H1 (cell line): ENCODE measurements at regions not wholly inside any gene's neighbourhood (a gene's known extent, or its start where the extent isn't known, plus 50 kb on each side); places are given as distances from the start of the nearest gene placed in this dataset.

ENCODE experiments used
- BACH1 ChIP-seq: IDR thresholded peaks from 2 replicates; pipeline ENCODE4 v1.6.1; 2012; ENCODE audit warnings: low read length, improper control_type of control experiment
- CHD2 ChIP-seq: IDR thresholded peaks from 2 replicates; pipeline ENCODE4 v1.6.1; 2012; ENCODE audit warnings: low read length, improper control_type of control experiment
- FOSL1 ChIP-seq: IDR thresholded peaks from 2 replicates; pipeline ENCODE4 v1.6.1; 2011; ENCODE audit warnings: mild to moderate bottlenecking, low read depth, low read length, moderate library complexity; ENCODE audit not compliant: insufficient read depth
- HDAC2 ChIP-seq, 2 experiments: fragments of 300-600 bp in 1 of 2; sonication (generic) in 1 of 2; IDR thresholded peaks; 2 replicates each; pipeline ENCODE4 v1.6.1; 2011 to 2012; ENCODE audit warnings: low read depth in 2 of 2, low read length in 2 of 2, mild to moderate bottlenecking in 2 of 2, moderate library complexity in 2 of 2, borderline replicate concordance in 1 of 2, inconsistent platforms in 1 of 2
- KDM1A ChIP-seq: fragments of 200-600, 300-600 bp; sonication (generic); IDR thresholded peaks from 2 replicates; pipeline ENCODE4 v1.7.1; 2016; ENCODE audit warnings: mild to moderate bottlenecking, low read length, borderline replicate concordance
- POLR2A ChIP-seq, 2 experiments: IDR thresholded peaks; 1 replicate in 1 of 2; 2 replicates in 1 of 2; pipeline ENCODE4 v1.6.1; 2011; ENCODE audit warnings: low read depth in 2 of 2, low read length in 2 of 2, mild to moderate bottlenecking in 2 of 2; ENCODE audit errors: control extremely low read depth in 1 of 2
- POLR2AphosphoS5 ChIP-seq: IDR thresholded peaks from 2 replicates; pipeline ENCODE4 v1.6.1; 2011; ENCODE audit warnings: low read depth, low read length
- SIRT6 ChIP-seq: IDR thresholded peaks from one replicate; pipeline ENCODE4 v1.7.1; 2012; ENCODE audit warnings: low read length, inconsistent platforms
- SIX5 ChIP-seq: IDR thresholded peaks from 2 replicates; pipeline ENCODE4 v1.6.1; 2011; ENCODE audit warnings: mild to moderate bottlenecking, low read depth, low read length
- TEAD4 ChIP-seq: IDR thresholded peaks from 2 replicates; pipeline ENCODE4 v1.6.1; 2012; ENCODE audit warnings: low read depth, low read length, inconsistent platforms, mixed read lengths
- YY1 ChIP-seq: IDR thresholded peaks from 2 replicates; pipeline ENCODE4 v1.6.1; 2011; ENCODE audit warnings: low read depth, mild to moderate bottlenecking, low read length
- TF ChIP-seq, protein P1 (sequence below), 3 experiments: IDR thresholded peaks; 1 replicate in 2 of 3; 2 replicates in 1 of 3; pipeline versions ENCODE4 v1.5.1 to v1.6.1; 2011; ENCODE audit warnings: low read length in 3 of 3, mild to moderate bottlenecking in 3 of 3, inconsistent platforms in 2 of 3, low read depth in 1 of 3, moderate library complexity in 1 of 3; ENCODE audit not compliant: insufficient read depth in 1 of 3; ENCODE audit errors: control extremely low read depth in 1 of 3
- TF ChIP-seq, protein P2 (sequence below): IDR thresholded peaks from 2 replicates; pipeline ENCODE4 v1.6.1; 2012; ENCODE audit warnings: low read length, inconsistent platforms
- TF ChIP-seq, protein P3 (sequence below): IDR thresholded peaks from 2 replicates; pipeline ENCODE4 v1.6.1; 2011; ENCODE audit warnings: low read length, improper control_type of control experiment

DNA sequence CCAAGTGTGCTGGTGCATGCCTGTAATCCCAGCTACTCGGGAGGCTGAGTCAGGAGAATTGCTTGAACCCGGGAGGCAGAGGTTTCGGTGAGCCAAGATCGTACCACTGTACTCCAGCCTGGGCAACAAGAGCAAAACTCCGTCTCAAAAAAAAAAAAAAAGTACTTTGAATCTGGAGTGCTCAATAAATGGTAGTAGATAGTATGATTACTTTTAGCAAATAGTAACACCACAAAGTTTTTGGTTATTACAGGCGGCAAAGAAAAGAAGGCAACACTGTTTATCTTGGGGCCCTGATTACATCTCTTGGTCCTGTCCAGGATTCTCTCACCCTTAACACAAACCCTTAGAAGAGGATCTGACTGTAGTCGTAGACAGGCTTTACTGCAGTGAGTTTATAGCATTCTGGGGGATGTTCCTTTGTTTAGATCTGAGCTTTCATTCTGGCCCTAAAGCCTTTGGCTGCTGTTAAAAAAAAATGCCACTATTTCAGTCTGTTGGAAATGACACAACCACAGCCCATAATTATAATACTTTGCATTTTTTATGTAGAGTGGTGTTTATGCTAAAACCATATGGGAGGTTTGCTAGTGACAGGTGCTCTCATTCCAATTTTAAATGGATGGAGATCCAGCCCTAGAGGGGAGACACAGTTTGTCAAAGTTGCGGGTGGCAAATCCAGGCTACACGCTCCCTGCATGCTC, 79.7 kb upstream of the SLC2A1 start:
- TF ChIP-seq POLR2A (IDR thresholded peaks at IDR 0.05; ENCODE audit: control extremely low read depth in 1 of 2, low read depth in 2 of 2, low read length in 2 of 2) (no peak), POLR2AphosphoS5 (no peak), KDM1A (no peak), HDAC2 (IDR thresholded peaks at IDR 0.05; ENCODE audit: borderline replicate concordance in 1 of 2, low read depth in 2 of 2, low read length in 2 of 2) (no peak), CHD2 (no peak), FOSL1 (no peak), BACH1 (no peak), TEAD4 (no peak), SIX5 (no peak), YY1 (no peak), SIRT6 (no peak)
- TF ChIP-seq, protein P1, sequence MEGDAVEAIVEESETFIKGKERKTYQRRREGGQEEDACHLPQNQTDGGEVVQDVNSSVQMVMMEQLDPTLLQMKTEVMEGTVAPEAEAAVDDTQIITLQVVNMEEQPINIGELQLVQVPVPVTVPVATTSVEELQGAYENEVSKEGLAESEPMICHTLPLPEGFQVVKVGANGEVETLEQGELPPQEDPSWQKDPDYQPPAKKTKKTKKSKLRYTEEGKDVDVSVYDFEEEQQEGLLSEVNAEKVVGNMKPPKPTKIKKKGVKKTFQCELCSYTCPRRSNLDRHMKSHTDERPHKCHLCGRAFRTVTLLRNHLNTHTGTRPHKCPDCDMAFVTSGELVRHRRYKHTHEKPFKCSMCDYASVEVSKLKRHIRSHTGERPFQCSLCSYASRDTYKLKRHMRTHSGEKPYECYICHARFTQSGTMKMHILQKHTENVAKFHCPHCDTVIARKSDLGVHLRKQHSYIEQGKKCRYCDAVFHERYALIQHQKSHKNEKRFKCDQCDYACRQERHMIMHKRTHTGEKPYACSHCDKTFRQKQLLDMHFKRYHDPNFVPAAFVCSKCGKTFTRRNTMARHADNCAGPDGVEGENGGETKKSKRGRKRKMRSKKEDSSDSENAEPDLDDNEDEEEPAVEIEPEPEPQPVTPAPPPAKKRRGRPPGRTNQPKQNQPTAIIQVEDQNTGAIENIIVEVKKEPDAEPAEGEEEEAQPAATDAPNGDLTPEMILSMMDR (IDR thresholded peaks at IDR 0.05; ENCODE audit: control extremely low read depth in 1 of 3, insufficient read depth in 1 of 3, low read depth in 1 of 3, low read length in 3 of 3), result no peak
- TF ChIP-seq, protein P2, sequence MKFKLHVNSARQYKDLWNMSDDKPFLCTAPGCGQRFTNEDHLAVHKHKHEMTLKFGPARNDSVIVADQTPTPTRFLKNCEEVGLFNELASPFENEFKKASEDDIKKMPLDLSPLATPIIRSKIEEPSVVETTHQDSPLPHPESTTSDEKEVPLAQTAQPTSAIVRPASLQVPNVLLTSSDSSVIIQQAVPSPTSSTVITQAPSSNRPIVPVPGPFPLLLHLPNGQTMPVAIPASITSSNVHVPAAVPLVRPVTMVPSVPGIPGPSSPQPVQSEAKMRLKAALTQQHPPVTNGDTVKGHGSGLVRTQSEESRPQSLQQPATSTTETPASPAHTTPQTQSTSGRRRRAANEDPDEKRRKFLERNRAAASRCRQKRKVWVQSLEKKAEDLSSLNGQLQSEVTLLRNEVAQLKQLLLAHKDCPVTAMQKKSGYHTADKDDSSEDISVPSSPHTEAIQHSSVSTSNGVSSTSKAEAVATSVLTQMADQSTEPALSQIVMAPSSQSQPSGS, result no peak
- TF ChIP-seq, protein P3, sequence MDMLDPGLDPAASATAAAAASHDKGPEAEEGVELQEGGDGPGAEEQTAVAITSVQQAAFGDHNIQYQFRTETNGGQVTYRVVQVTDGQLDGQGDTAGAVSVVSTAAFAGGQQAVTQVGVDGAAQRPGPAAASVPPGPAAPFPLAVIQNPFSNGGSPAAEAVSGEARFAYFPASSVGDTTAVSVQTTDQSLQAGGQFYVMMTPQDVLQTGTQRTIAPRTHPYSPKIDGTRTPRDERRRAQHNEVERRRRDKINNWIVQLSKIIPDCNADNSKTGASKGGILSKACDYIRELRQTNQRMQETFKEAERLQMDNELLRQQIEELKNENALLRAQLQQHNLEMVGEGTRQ, result no peak
